VCaP (cell line): ENCODE measurements at regions not wholly inside any gene's neighbourhood (a gene's known extent, or its start where the extent isn't known, plus 50 kb on each side); places are given as distances from the start of the nearest gene placed in this dataset.

Experiments used
- H3K27ac ChIP-seq: fragments of 450-650 bp; 2 replicates; pipeline ENCODE4 v1.5.1; 2017
- CTCF ChIP-seq: fragments of 450-650 bp; conservative IDR thresholded peaks from 2 replicates; pipeline ENCODE4 v1.5.1; 2017; ENCODE audit warnings: mild to moderate bottlenecking, moderate library complexity

DNA sequence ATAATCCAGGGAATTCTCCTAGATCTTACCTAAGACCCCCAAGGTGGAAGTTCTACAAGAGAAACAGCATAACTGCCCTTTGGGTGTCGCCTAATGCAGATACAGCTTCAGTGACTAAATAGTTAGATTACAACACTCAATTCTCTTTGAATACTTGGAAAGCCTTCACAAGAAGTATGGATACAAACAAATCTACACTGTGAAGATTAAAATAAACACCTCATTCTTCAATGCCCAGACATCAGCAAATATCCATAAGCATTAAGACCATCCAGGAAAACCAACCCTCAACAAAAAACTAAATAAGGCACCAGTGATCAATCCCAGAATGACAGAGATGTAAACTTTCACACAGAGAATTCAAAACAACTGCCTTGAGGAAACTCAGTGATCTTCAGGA lies 963.2 kb downstream of the PLOD2 start:
- no peak overlapping the region for H3K27ac ChIP-seq
- TF ChIP-seq CTCF: no peak

GRCh38 chr3:145209561-145209960 lies 951.4 kb downstream of the PLOD2 start:
- no peak for TF ChIP-seq CTCF
- H3K27ac ChIP-seq: no peak overlapping the region

GRCh38 chr3:145219355-145220235 lies 941.4 kb downstream of the PLOD2 start:
- H3K27ac ChIP-seq: no peak overlapping the region
- TF ChIP-seq CTCF: no peak

DNA sequence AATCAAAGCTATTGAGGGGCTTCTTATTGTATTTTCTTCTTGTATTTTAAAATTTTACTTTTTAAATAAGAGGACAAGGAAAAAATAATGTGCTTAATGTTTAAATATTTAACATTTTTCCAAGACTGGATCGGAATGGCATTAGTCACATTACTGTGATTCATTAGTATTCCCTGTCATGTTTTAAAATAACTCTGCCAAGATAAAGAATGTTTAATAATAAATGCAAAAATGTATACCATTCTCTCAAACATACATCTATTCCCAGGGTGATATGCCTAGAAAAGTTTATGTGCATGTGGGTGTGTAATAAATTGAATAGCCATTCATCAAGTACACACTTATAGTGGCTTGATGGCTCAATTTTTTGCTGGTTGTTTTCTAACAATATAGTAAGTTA lies 936.1 kb downstream of the PLOD2 start:
- no peak overlapping the region for H3K27ac ChIP-seq
- no peak for TF ChIP-seq CTCF

DNA sequence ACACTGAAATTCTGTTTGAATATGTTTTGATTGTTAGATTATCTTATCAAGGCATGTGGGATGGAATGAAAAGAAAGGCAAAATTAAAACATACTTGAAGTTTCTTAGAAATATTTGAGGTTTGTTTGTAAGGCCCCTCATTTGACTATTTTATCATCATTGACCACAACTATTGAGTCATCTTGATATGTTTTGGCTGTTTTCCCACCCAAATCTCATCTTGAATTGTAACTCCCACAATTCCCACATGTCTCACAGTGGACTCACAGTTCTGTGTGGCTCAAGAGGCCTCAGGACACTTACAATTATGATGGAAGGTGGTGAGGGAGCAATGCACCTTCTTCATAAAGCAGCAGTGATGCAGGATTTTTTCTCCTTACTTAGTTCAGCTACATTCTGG lies 917.1 kb downstream of the PLOD2 start:
- no peak overlapping the region for H3K27ac ChIP-seq

DNA sequence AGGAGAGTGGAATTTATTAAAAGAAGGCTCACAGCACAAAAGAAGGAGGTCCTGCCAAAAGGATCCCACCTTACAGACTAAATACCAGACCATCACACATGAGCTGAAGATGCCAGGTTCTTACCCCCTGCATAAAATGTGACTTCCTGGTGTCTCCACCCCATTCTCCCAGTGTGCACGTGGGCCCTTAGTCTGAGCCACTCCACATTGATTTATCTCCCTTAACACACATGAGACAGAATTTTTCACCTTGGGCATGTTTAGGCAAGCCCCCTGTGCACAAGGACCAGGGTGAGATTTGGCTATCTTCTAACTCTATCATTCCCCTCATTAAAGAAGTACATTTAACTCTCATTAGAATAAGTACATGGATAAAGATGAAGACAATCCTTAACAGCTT lies 916.7 kb downstream of the PLOD2 start:
- H3K27ac ChIP-seq: no peak overlapping the region

More for the DNA sequence above, 917.1 kb downstream of the PLOD2 start:
- no peak for TF ChIP-seq CTCF

DNA sequence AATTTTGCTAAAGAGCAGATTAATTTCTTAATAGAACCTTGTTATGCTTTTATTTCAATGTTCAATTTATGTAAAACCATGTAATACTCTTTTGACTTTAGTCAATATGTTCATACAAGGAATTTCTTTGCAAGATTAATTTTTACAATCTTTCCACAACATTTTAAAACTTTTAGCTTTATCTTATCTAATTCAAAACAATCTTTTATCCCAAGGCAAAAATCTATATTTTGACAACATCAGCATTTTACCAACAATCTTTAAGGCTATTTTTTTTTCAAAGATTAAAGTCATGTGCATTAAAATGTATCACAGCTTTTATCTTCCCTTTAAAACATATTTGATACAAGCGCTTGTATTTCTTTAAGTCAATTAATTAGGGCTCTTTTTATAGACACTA lies 914.7 kb downstream of the PLOD2 start:
- no peak overlapping the region for H3K27ac ChIP-seq
- no peak for TF ChIP-seq CTCF

More for the DNA sequence above, 916.7 kb downstream of the PLOD2 start:
- TF ChIP-seq CTCF: no peak
